IPS DF 4.7 (cell line): ENCODE measurements at regions not wholly inside any gene's neighbourhood (a gene's known extent, or its start where the extent isn't known, plus 50 kb on each side); places are given as distances from the start of the nearest gene placed in this dataset.
"Not testable (repeated sequence)": the region's sequence is repeated elsewhere in the genome, so short reads cannot be mapped to it uniquely, and the experiment has no call there.

Experiments
- DNase-seq: peaks from one replicate; pipeline ENCODE4 v3.0.0-alpha.2; 2013; ENCODE audit warnings: low spot score; ENCODE audit errors: extremely low read depth

DNA sequence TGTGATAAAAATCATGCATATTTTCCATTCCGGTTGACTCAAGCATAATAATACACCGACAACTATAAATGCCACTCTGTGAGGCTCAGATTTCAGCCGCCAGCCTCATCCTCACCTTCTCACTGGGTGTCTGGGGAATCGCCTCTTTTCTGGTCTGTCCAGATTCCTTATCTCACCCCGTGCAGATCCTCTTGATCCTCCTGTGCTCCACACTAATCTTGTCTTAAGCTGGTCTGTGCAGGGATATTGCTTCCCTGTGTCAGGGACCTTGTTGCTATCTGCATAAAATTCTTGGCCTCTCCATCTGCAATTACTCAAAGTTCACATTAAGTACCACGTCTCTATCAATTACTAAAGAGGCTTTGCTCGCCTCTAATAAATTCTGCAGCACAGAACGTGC lies 116.6 kb upstream of the SPACA7 start:
- DNase-seq, result no peak

DNA sequence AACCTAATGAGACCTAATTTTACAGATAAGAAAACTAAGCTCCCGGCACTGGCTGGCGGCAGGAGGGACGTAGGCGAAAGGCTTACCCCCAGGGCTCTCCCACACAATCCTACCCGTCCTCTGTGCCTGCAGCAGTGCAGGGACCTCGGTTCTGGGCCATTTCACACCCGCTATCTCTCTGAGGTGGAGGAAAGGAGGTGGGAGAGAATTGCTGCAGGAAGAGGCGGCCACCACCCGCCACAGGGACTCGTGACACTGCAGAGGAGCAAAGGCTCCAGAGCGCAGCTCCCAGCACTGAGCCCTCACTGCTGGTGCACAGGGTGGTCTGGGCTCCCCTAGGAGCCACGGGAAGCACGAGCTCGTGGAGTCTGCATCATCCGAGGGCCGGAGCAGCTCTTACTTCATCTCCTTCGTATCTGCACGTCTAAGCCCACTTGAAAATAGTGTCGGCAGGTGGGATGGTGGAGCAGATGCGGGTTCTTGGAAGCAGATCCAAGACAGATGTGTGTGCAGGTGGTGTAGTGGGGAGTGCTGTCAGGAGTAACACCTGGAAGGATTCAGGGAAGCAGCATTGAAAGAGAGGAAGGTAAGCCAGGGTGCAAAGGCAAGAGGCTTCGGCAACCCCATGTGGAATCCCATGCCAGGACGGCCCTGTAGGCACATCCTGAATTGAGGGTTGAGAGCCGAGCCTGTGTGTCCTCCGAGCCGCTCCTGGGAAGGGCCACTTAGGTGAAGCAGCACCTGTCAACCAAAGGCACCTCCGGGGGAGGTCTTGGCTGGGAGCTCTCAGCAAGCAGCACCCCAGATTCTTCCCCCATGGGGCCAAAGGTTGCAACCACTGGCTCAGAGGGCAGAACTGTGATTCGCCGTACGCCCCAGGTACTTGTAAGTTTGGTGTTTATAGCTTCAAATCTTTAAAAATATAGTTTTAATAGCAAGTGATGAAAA lies 115.8 kb upstream of the SPACA7 start:
- no peak for DNase-seq

DNA sequence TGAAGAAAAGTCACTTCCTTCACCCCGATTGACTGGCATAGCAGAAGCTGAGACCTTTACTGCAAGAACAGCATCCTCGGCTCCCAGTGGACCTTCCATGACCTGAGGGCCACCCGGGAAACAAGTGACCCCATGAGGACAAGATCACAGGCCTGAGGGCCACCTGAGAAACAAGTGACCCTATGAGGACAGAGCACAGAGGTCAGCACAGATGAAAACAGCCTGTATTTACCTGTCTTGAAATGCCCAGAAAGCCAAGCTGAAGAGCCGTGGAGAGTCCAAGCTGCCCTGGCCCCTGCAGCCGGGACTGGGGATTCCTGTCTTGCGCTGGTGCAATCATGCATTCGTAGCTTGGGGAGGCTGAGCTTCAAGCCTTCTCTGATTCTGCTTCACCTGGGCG lies 114.2 kb upstream of the SPACA7 start:
- no peak for DNase-seq

- no peak for DNase-seq
Measured at GRCh38 chr13:112263152-112263551, 113.0 kb upstream of the SPACA7 start.

GRCh38 chr13:112267660-112268059 lies 108.5 kb upstream of the SPACA7 start:
- DNase-seq, result no peak

DNA sequence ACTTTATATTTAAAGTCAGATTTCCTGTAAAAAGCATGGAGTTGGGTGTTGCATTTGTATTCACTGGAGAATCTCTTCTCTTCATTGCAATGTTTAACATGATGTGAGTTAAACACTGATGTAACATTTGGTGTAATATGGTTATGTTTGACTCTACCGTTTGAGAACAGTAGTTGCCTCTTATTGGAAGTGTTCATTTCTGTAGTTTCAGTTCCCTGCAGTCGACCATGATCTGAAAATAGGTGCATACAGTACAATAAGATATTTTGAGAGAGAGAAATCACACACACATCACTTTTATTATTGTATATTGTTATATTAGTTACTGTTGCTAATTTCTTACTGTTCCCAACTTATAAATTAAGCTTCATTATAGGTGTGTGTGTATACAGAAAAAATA lies 105.2 kb upstream of the SPACA7 start:
- no peak for DNase-seq

DNA sequence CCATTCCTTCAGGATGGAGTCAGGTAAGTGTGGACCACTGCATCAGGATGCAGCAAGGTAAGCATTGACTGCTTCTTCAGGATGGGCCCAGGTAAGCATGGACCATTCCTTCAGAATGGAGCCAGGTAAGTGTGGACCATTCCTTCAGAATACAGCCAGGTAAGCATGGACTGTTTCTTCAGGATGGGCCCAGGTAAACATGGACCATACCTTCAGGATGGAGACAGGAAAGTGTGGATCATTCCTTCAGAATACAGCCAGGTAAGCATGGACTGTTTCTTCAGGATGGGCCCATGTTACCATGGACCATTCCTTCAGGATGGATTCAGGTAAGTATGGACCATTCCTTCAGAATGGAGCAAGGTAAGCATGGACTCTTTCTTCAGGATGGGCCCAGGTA lies 89.4 kb upstream of the SPACA7 start:
- not testable (repeated sequence) for DNase-seq

GRCh38 chr13:112320303-112320702 lies 55.9 kb upstream of the SPACA7 start:
- DNase-seq, result no peak

GRCh38 chr13:112322557-112322956 lies 53.6 kb upstream of the SPACA7 start:
- DNase-seq, result no peak

GRCh38 chr13:112324116-112324515 lies 52.0 kb upstream of the SPACA7 start:
- DNase-seq, result no peak

- no peak for DNase-seq
Measured at GRCh38 chr13:112325142-112325808, 50.9 kb upstream of the SPACA7 start.

DNA sequence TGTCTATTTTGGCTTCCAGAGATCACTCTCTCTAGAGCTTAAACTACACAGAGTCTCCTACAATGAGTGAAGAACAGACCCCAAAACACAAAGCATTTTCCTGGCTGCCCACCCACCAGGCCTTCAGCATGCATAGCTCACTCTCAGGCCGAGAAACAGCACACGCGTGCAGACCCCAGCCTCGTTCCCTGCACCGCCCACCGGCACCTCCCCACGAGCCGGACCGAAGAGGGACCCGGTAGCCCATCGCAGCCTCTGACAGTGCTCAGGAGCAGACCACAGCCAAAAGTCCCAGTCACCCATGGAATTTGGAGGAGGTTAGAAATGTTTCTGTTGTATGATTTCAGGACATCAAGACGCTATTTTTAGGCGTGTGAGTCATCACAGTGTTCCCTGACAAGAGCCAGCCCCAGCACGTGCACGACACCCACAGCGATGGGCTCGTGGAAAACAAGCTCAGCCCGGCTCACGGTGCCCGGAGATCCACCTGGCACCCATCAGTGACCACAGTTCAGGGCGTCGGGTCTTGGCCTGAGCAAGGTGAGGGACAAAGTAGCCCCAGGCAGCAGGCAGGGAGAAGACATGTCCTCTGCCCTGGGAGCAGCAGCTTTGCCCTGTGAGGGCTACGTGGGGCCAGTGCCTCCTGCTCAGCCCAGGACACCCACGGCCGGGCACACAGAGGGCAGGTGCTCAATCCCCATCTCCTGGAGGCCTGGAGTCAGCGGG lies 50.1 kb upstream of the SPACA7 start:
- no peak for DNase-seq
